K562 (cell line): ENCODE measurements at regions not wholly inside any gene's neighbourhood (a gene's known extent, or its start where the extent isn't known, plus 50 kb on each side); places are given as distances from the start of the nearest gene placed in this dataset.
A peak's percentile ranks its signal among the peaks of the same experiment; 100 is the strongest.

Experiments used
- ATAC-seq: fragments of 200-7000 bp; cut with Tn5 transposase; 3 replicates; pipeline ENCODE4 v1.9.1; 2020; ENCODE audit warnings: moderate library complexity
- BruUV-seq: library from RNA; stranded (reverse); fragments of 400-500 nt; replicated peaks from 2 replicates; lab custom pipeline; 2021; lab: Mats Ljungman, UMichigan
- CTCF ChIA-PET: fragments of 300-600 bp; formaldehyde crosslinking; extraction: SDS; loops from one replicate; lab custom pipeline; 2021; ENCODE audit warnings: low intra/inter-chr PET ratio; lab: Yijun Ruan, JAX
- POLR2A ChIA-PET: fragments of 300-600, 350-650 bp; sonication (Branson Sonifier 250); formaldehyde crosslinking; extraction: SDS; loops from one replicate; lab custom pipeline; 2021; ENCODE audit warnings: antibody characterized with exemption, inconsistent platforms; lab: Yijun Ruan, JAX
- DNase-seq, 4 experiments: peaks; one replicate each; pipeline versions ENCODE4 v3.0.0 to v3.0.0-alpha.2; 2011 to 2018; ENCODE audit warnings: low spot score in 3 of 4, mixed read lengths in 3 of 4; ENCODE audit errors: extremely low read depth in 1 of 4
- FAIRE-seq: peaks from 2 replicates; lab custom pipeline; 2011; peaks lifted over from hg19 to GRCh38; lab: Jason Lieb, UNC
- H2AFZ ChIP-seq: 2 replicates; pipeline ENCODE4 v1.6.0; 2011; ENCODE audit warnings: low read depth, low read length, control low read depth, inconsistent platforms
- H3K27ac ChIP-seq: fragments of 200-600 bp; 3 replicates; pipeline ENCODE4 v1.8.0; 2011; ENCODE audit warnings: low read depth, mild to moderate bottlenecking, control low read depth, inconsistent platforms, low read length, moderate library complexity, mixed read lengths; ENCODE audit errors: extremely low read depth
- H3K27me3 ChIP-seq, 2 experiments: fragments of 300-600 bp in 1 of 2; 2 replicates in 1 of 2; 3 replicates in 1 of 2; pipeline versions ENCODE4 v1.6.0 to v1.8.0; 2011; ENCODE audit warnings: inconsistent platforms in 2 of 2, low read length in 2 of 2, mild to moderate bottlenecking in 1 of 2, mixed read lengths in 1 of 2, moderate library complexity in 1 of 2; ENCODE audit not compliant: control insufficient read depth in 2 of 2, insufficient read depth in 2 of 2
- H3K36me3 ChIP-seq: fragments of 300-600 bp; 3 replicates; pipeline ENCODE4 v1.8.0; 2011; ENCODE audit warnings: mild to moderate bottlenecking, low read length, inconsistent platforms; ENCODE audit not compliant: control insufficient read depth, insufficient read depth
- H3K4me1 ChIP-seq, 2 experiments: fragments of 200-600 bp in 1 of 2; replicated peaks in 1 of 2; 2 replicates in 1 of 2; 3 replicates in 1 of 2; pipeline versions ENCODE4 v1.5.1 to v1.8.0; 2011; ENCODE audit warnings: inconsistent platforms in 2 of 2, low read length in 2 of 2, mild to moderate bottlenecking in 1 of 2, mixed read lengths in 1 of 2, moderate library complexity in 1 of 2; ENCODE audit not compliant: control insufficient read depth in 2 of 2, insufficient read depth in 2 of 2
- H3K4me2 ChIP-seq: 2 replicates; pipeline ENCODE4 v1.6.1; 2011; ENCODE audit warnings: low read length, control low read depth, inconsistent platforms, mixed read lengths; ENCODE audit not compliant: insufficient read depth
- H3K4me3 ChIP-seq: fragments of 200-600 bp; sonication (generic), shearing (Covaris generic); 2 replicates; pipeline ENCODE4 v1.5.1; 2016; ENCODE audit warnings: control low read depth, inconsistent platforms
- H3K79me2 ChIP-seq: fragments of 200-600 bp; 3 replicates; pipeline ENCODE4 v1.8.0; 2011; ENCODE audit warnings: low read length, inconsistent platforms; ENCODE audit not compliant: control insufficient read depth, insufficient read depth
- H3K9ac ChIP-seq, 2 experiments: 2 replicates each; pipeline versions ENCODE4 v1.6.0 to v1.6.1; 2011; ENCODE audit warnings: low read depth in 2 of 2, low read length in 2 of 2, control low read depth in 1 of 2, inconsistent platforms in 1 of 2, mild to moderate bottlenecking in 1 of 2, mixed read lengths in 1 of 2; ENCODE audit not compliant: insufficient read depth in 1 of 2
- H3K9me1 ChIP-seq: one replicate; pipeline ENCODE4 v1.6.0; 2011; ENCODE audit warnings: inconsistent platforms, mild to moderate bottlenecking, low read length, moderate library complexity; ENCODE audit not compliant: control insufficient read depth, insufficient read depth
- H3K9me3 ChIP-seq: replicated peaks from 2 replicates; pipeline ENCODE4 v1.5.1; 2011; ENCODE audit warnings: low read depth, low read length, inconsistent platforms; ENCODE audit not compliant: control insufficient read depth, insufficient read depth
- H4K20me1 ChIP-seq: replicated peaks from 2 replicates; pipeline ENCODE4 v1.6.1; 2011; ENCODE audit warnings: low read length, inconsistent platforms, mixed read lengths; ENCODE audit not compliant: control insufficient read depth, insufficient read depth
- E2F8 ChIP-seq: fragments of 450-650 bp; IDR thresholded peaks from 2 replicates; pipeline ENCODE4 v1.7.1; 2018; ENCODE audit warnings: mild to moderate bottlenecking, low read depth; ENCODE audit not compliant: partially characterized antibody
- FUS ChIP-seq: fragments of 200-400 bp; formaldehyde crosslinking; optimal IDR thresholded peaks from 2 replicates; pipeline ENCODE3; 2017; ENCODE audit warnings: low read depth, low read length
- GATA2 ChIP-seq: sonication (generic); formaldehyde crosslinking; IDR thresholded peaks from 2 replicates; pipeline ENCODE4 v1.4.0; 2020; ENCODE audit warnings: mild to moderate bottlenecking, missing genetic modification reagents
- GTF2A2 ChIP-seq: IDR thresholded peaks from 2 replicates; pipeline ENCODE4 v1.6.1; 2016; ENCODE audit warnings: mild to moderate bottlenecking, missing genetic modification characterization, missing compliant biosample characterization
- KAT7 ChIP-seq: sonication (generic); formaldehyde crosslinking; IDR thresholded peaks from 2 replicates; pipeline ENCODE4 v1.8.0; 2022; ENCODE audit warnings: missing genetic modification reagents, mild to moderate bottlenecking, borderline replicate concordance
- KDM2B ChIP-seq: fragments of 250-450 bp; sonication (Bioruptor Pico); IDR thresholded peaks from 2 replicates; pipeline ENCODE4 v1.8.0; 2021; ENCODE audit warnings: mild to moderate bottlenecking, moderate library complexity
- KLF6 ChIP-seq: fragments of 250-450 bp; sonication (Bioruptor Pico); IDR thresholded peaks from 2 replicates; pipeline ENCODE4 v1.4.0; 2020; ENCODE audit warnings: mild to moderate bottlenecking, moderate library complexity, borderline replicate concordance
- ZBTB7A ChIP-seq: IDR thresholded peaks from 2 replicates; pipeline ENCODE4 v1.6.1; 2011; ENCODE audit warnings: low read depth, mild to moderate bottlenecking, low read length, moderate library complexity, borderline replicate concordance; ENCODE audit not compliant: control insufficient read depth
- ZNF23 ChIP-seq: fragments of 250-450 bp; sonication (Bioruptor Pico); IDR thresholded peaks from 2 replicates; pipeline ENCODE4 v1.4.0; 2020; ENCODE audit warnings: mild to moderate bottlenecking
- ZNF561 ChIP-seq: fragments of 450-650 bp; formaldehyde crosslinking; conservative IDR thresholded peaks from 2 replicates; pipeline ENCODE4 v1.4.0; 2020; ENCODE audit warnings: mild to moderate bottlenecking, moderate library complexity
- WGBS: fragments of 100-300 bp; shearing (Covaris generic); methylation state at CpG from one replicate; pipeline ENCODE4 v1.1.6; 2016; ENCODE audit warnings: low coverage, mixed read lengths; ENCODE audit not compliant: insufficient coverage; ENCODE audit errors: missing lambda C conversion rate; 5-methylcytosine and 5-hydroxymethylcytosine counted together
- in situ Hi-C: fragments of 300-500 bp; cut with MboI; formaldehyde crosslinking; loops from 4 replicates; pipeline ENCODE4 v1.15.0; 2018; ENCODE audit warnings: inconsistent platforms, mixed read lengths
- intact Hi-C: fragments of 100-400 bp; cut with micrococcal nuclease; formaldehyde crosslinking; loops from 2 replicates; pipeline ENCODE4 v1.14.2; 2022
- TF ChIP-seq, protein P1 (sequence below): fragments of 250-450 bp; sonication (Bioruptor Pico); IDR thresholded peaks from 2 replicates; pipeline ENCODE4 v1.9.0; 2021; ENCODE audit warnings: mild to moderate bottlenecking

DNA sequence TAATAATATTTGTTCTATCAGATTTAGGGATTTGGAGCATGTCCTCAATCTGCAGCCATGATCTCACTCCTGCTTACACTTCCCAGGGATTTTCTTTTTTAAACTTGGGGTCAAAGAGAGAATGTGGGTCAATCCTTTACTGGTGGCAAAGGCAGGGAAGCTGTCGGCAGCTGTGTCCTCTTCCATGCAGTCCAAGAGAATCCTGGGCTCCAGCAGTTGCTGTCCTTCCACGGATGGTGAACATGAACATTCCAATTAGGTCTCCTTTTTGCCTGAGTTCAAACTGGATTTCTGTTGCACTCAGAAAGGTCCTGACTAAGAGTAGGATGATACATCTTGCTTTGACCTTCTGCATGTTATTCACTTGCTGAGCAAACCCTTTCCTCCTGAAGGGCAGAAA is 73.9 kb downstream of the ARL6IP4 start:
- WGBS: 71% methylated on average over 2 of the region's 2 CpGs
- Histone ChIP-seq H2AFZ (no peak overlapping the region), H3K4me1 (peaks cover 10 to 11% of the 10 kb centered on the region in 2 experiments; a peak in 2 of 5 replicates), H3K9ac (peak overlapping the region in 1 of 2 experiments; percentile 30; a peak in 1 of 4 replicates), H3K9me3 (no peaks in the 10 kb centered on the region), H3K4me2 (no peak overlapping the region), H3K27me3 (no peaks in the 10 kb centered on the region), H3K27ac (no peak overlapping the region), H3K9me1 (no peaks in the 10 kb centered on the region), H3K36me3 (no peaks in the 10 kb centered on the region), H3K4me3 (no peak overlapping the region), H4K20me1 (no peaks in the 10 kb centered on the region; the same call in 1 of the 2 replicates), H3K79me2 (no peaks in the 10 kb centered on the region)
- no TSS peak for BruUV-seq
- DNase-seq (no peak), ATAC-seq (no peak), FAIRE-seq (no peak)
- ChIA-PET POLR2A (no interaction called here), CTCF (no interaction called here)
- in situ Hi-C loops: no loop called here
- TF ChIP-seq ZNF23 (CRISPR knock-in tag): no peak
- TF ChIP-seq E2F8: no peak
- TF ChIP-seq KDM2B (CRISPR knock-in tag): no peak
- TF ChIP-seq GTF2A2 (tag): no peak
- TF ChIP-seq ZNF561: no peak
- TF ChIP-seq FUS: no peak
- no peak for TF ChIP-seq KAT7 (CRISPR knock-in tag)
- TF ChIP-seq, protein P1, sequence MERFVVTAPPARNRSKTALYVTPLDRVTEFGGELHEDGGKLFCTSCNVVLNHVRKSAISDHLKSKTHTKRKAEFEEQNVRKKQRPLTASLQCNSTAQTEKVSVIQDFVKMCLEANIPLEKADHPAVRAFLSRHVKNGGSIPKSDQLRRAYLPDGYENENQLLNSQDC (CRISPR knock-in tag): no peak
- no peak for TF ChIP-seq KLF6 (CRISPR knock-in tag)
- TF ChIP-seq ZBTB7A: no peak
- TF ChIP-seq GATA2 (CRISPR knock-in tag): no peak
- intact Hi-C loops: no loop called here
